ENCODE measurements at regions not wholly inside any gene's neighbourhood (a gene's known extent, or its start where the extent isn't known, plus 50 kb on each side); places are given as distances from the start of the nearest gene placed in this dataset.

DNA sequence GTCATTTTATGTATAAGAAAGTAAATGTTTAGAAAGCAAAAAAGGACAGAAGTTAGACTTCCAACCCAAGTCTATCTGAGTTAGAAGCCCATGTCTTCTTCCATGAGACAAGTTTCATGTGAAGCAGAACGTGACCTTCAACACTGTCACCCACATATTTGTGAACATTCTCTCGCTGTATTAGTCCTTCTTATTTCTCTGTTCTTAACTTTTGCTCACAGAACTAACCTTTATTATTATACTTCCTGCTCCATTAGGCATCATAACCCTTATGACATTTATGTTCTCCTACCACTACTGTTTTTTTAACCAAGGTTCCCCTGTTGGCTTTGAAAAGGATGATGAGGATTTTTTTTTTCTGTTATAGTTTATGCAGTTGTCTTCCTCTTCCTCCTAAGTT lies 238.8 kb downstream of the ZNF608 start:
- TF ChIP-seq, protein P1, sequence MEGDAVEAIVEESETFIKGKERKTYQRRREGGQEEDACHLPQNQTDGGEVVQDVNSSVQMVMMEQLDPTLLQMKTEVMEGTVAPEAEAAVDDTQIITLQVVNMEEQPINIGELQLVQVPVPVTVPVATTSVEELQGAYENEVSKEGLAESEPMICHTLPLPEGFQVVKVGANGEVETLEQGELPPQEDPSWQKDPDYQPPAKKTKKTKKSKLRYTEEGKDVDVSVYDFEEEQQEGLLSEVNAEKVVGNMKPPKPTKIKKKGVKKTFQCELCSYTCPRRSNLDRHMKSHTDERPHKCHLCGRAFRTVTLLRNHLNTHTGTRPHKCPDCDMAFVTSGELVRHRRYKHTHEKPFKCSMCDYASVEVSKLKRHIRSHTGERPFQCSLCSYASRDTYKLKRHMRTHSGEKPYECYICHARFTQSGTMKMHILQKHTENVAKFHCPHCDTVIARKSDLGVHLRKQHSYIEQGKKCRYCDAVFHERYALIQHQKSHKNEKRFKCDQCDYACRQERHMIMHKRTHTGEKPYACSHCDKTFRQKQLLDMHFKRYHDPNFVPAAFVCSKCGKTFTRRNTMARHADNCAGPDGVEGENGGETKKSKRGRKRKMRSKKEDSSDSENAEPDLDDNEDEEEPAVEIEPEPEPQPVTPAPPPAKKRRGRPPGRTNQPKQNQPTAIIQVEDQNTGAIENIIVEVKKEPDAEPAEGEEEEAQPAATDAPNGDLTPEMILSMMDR (IDR thresholded peaks at IDR 0.05; ENCODE audit: low read depth, low read length, missing input control), result no peak
- TF ChIP-seq GABPA (IDR thresholded peaks at IDR 0.05 in 1 of 2, conservative IDR thresholded peaks at IDR 0.05 in 1 of 2), result no peak
- TF ChIP-seq, protein P2, sequence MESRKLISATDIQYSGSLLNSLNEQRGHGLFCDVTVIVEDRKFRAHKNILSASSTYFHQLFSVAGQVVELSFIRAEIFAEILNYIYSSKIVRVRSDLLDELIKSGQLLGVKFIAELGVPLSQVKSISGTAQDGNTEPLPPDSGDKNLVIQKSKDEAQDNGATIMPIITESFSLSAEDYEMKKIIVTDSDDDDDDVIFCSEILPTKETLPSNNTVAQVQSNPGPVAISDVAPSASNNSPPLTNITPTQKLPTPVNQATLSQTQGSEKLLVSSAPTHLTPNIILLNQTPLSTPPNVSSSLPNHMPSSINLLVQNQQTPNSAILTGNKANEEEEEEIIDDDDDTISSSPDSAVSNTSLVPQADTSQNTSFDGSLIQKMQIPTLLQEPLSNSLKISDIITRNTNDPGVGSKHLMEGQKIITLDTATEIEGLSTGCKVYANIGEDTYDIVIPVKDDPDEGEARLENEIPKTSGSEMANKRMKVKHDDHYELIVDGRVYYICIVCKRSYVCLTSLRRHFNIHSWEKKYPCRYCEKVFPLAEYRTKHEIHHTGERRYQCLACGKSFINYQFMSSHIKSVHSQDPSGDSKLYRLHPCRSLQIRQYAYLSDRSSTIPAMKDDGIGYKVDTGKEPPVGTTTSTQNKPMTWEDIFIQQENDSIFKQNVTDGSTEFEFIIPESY (IDR thresholded peaks at IDR 0.05), result no peak
- TF ChIP-seq, protein P3, sequence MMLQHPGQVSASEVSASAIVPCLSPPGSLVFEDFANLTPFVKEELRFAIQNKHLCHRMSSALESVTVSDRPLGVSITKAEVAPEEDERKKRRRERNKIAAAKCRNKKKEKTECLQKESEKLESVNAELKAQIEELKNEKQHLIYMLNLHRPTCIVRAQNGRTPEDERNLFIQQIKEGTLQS (IDR thresholded peaks at IDR 0.05), result no peak
- no peak for TF ChIP-seq SP1 (IDR thresholded peaks at IDR 0.05)
- no peak for TF ChIP-seq FOXA2 (IDR thresholded peaks at IDR 0.05)
- TF ChIP-seq, protein P4, sequence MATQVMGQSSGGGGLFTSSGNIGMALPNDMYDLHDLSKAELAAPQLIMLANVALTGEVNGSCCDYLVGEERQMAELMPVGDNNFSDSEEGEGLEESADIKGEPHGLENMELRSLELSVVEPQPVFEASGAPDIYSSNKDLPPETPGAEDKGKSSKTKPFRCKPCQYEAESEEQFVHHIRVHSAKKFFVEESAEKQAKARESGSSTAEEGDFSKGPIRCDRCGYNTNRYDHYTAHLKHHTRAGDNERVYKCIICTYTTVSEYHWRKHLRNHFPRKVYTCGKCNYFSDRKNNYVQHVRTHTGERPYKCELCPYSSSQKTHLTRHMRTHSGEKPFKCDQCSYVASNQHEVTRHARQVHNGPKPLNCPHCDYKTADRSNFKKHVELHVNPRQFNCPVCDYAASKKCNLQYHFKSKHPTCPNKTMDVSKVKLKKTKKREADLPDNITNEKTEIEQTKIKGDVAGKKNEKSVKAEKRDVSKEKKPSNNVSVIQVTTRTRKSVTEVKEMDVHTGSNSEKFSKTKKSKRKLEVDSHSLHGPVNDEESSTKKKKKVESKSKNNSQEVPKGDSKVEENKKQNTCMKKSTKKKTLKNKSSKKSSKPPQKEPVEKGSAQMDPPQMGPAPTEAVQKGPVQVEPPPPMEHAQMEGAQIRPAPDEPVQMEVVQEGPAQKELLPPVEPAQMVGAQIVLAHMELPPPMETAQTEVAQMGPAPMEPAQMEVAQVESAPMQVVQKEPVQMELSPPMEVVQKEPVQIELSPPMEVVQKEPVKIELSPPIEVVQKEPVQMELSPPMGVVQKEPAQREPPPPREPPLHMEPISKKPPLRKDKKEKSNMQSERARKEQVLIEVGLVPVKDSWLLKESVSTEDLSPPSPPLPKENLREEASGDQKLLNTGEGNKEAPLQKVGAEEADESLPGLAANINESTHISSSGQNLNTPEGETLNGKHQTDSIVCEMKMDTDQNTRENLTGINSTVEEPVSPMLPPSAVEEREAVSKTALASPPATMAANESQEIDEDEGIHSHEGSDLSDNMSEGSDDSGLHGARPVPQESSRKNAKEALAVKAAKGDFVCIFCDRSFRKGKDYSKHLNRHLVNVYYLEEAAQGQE (IDR thresholded peaks at IDR 0.05), result no peak
- TF ChIP-seq EGR1 (IDR thresholded peaks at IDR 0.05; ENCODE audit: low read depth in 2 of 2), result no peak
- TF ChIP-seq, protein P5, sequence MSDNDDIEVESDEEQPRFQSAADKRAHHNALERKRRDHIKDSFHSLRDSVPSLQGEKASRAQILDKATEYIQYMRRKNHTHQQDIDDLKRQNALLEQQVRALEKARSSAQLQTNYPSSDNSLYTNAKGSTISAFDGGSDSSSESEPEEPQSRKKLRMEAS (IDR thresholded peaks at IDR 0.05), result no peak
